Gastrocnemius medialis (tissue), 4 donors: ENCODE measurements at regions not wholly inside any gene's neighbourhood (a gene's known extent, or its start where the extent isn't known, plus 50 kb on each side); places are given as distances from the start of the nearest gene placed in this dataset.

Experiments used
- ATAC-seq, 2 donors: fragments of 150-250 bp; one replicate each; pipeline ENCODE4 v1.9.1; 2016
- DNase-seq, 2 donors: peaks; one replicate each; pipeline ENCODE4 v3.0.0-alpha.2; 2019
- H3K27ac ChIP-seq, 4 donors: fragments of 200-600 bp; sonication (generic); 1 replicate in 1 of 4; 2 replicates in 3 of 4; pipeline ENCODE4 v1.5.1; 2016 to 2018; ENCODE audit warnings: mild to moderate bottlenecking in 2 of 4, moderate library complexity in 1 of 4
- H3K27me3 ChIP-seq, 3 donors: fragments of 200-600 bp; sonication (generic) in 2 of 3; 1 replicate in 1 of 3; 2 replicates in 2 of 3; pipeline versions ENCODE4 v1.5.1 to v1.6.0; 2016 to 2019; ENCODE audit warnings: mild to moderate bottlenecking in 1 of 3, moderate library complexity in 1 of 3
- H3K36me3 ChIP-seq, 2 donors: fragments of 200-600 bp; sonication (generic) in 1 of 2; one replicate each; pipeline ENCODE4 v1.5.1; 2017 to 2018
- H3K4me1 ChIP-seq, 2 donors: fragments of 200-600 bp; sonication (generic) in 1 of 2; one replicate each; pipeline ENCODE4 v1.5.1; 2016 to 2017; ENCODE audit warnings: mild to moderate bottlenecking in 2 of 2
- H3K4me3 ChIP-seq, 4 donors: fragments of 200-600 bp; sonication (generic) in 3 of 4; 1 replicate in 1 of 4; 2 replicates in 3 of 4; pipeline ENCODE4 v1.5.1; 2016 to 2019; ENCODE audit warnings: mild to moderate bottlenecking in 2 of 4
- H3K9me3 ChIP-seq, 3 donors: fragments of 200-600 bp; sonication (generic) in 2 of 3; 1 replicate in 1 of 3; 2 replicates in 2 of 3; pipeline ENCODE4 v1.5.1; 2016 to 2019
- POLR2A ChIP-seq, 2 donors: fragments of 450-650 bp; IDR thresholded peaks; one replicate each; pipeline ENCODE4 v1.6.1; 2017; ENCODE audit warnings: antibody characterized with exemption in 2 of 2, mild to moderate bottlenecking in 2 of 2, moderate library complexity in 2 of 2
- in situ Hi-C, 4 donors: fragments of 200-750 bp; cut with MboI; loops; one replicate each; pipeline versions ENCODE4 v1.15.0 to v1.8.0; 2017; ENCODE audit warnings: low sequenced_read_pairs in 4 of 4
- intact Hi-C: fragments of 100-400 bp; cut with DNase I; formaldehyde crosslinking; loops from one replicate; pipeline ENCODE4 v1.15.1; 2023; ENCODE audit warnings: low total_unique reads
- TF ChIP-seq, protein P1 (sequence below), 5 experiments: fragments of 450-650 bp in 3 of 5; fragments of 200-600 bp in 2 of 5; sonication (generic) in 2 of 5; IDR thresholded peaks in 4 of 5; conservative IDR thresholded peaks in 1 of 5; 1 replicate in 4 of 5; 2 replicates in 1 of 5; pipeline ENCODE4 v1.5.1; 2016 to 2019; ENCODE audit warnings: antibody characterized with exemption in 5 of 5, mild to moderate bottlenecking in 3 of 5, moderate library complexity in 3 of 5

- no peaks in the 10 kb centered on the region for H3K36me3 ChIP-seq
- no peak overlapping the region for H3K4me3 ChIP-seq
- no peak for DNase-seq
- no peak overlapping the region for H3K27ac ChIP-seq
- intact Hi-C loops (no loop called here), in situ Hi-C loops (no loop called here)
- ATAC-seq, result no peak
- no peaks in the 10 kb centered on the region for H3K9me3 ChIP-seq
- H3K4me1 ChIP-seq, result peaks cover 9 to 14% of the 10 kb centered on the region in 2 donors
- H3K27me3 ChIP-seq, result no peaks in the 10 kb centered on the region
- TF ChIP-seq, protein P1, sequence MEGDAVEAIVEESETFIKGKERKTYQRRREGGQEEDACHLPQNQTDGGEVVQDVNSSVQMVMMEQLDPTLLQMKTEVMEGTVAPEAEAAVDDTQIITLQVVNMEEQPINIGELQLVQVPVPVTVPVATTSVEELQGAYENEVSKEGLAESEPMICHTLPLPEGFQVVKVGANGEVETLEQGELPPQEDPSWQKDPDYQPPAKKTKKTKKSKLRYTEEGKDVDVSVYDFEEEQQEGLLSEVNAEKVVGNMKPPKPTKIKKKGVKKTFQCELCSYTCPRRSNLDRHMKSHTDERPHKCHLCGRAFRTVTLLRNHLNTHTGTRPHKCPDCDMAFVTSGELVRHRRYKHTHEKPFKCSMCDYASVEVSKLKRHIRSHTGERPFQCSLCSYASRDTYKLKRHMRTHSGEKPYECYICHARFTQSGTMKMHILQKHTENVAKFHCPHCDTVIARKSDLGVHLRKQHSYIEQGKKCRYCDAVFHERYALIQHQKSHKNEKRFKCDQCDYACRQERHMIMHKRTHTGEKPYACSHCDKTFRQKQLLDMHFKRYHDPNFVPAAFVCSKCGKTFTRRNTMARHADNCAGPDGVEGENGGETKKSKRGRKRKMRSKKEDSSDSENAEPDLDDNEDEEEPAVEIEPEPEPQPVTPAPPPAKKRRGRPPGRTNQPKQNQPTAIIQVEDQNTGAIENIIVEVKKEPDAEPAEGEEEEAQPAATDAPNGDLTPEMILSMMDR (IDR thresholded peaks at IDR 0.05 in 4 of 5, conservative IDR thresholded peaks at IDR 0.05 in 1 of 5), result no peak
- no peak for TF ChIP-seq POLR2A (IDR thresholded peaks at IDR 0.05)
Measured at GRCh38 chr20:11156922-11157321, 483.1 kb upstream of the JAG1 start.

DNA sequence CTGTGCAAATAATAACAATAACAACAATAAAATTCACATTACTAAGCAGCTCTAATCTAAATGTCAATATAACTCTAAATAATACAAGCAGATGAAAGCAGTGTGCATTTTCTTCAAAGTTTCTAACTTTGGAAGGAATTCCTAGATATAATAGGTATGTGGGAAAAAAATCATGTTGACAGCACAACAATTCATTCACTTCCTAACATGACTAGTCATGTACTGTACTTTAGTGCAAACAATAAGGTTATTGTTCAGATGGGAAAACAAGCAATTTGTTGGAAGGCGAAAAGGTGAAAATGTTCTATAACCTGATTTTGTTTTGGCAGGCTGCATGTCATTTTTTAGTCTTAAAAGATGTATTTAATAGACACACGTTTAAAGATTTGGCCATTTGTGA, 484.3 kb upstream of the JAG1 start:
- H3K36me3 ChIP-seq, result no peaks in the 10 kb centered on the region
- TF ChIP-seq, protein P1 (IDR thresholded peaks at IDR 0.05 in 4 of 5, conservative IDR thresholded peaks at IDR 0.05 in 1 of 5), result no peak
- no peak for TF ChIP-seq POLR2A (IDR thresholded peaks at IDR 0.05)
- H3K27ac ChIP-seq, result peak overlapping the region in 1 of 4 donors; percentile 33
- in situ Hi-C loops, result no loop called here
- H3K27me3 ChIP-seq, result no peaks in the 10 kb centered on the region
- peaks cover 9 to 14% of the 10 kb centered on the region in 2 donors for H3K4me1 ChIP-seq
- H3K9me3 ChIP-seq, result no peaks in the 10 kb centered on the region
- intact Hi-C loops, result no loop called here
- DNase-seq (no peak), ATAC-seq (no peak)
- no peak overlapping the region for H3K4me3 ChIP-seq

DNA sequence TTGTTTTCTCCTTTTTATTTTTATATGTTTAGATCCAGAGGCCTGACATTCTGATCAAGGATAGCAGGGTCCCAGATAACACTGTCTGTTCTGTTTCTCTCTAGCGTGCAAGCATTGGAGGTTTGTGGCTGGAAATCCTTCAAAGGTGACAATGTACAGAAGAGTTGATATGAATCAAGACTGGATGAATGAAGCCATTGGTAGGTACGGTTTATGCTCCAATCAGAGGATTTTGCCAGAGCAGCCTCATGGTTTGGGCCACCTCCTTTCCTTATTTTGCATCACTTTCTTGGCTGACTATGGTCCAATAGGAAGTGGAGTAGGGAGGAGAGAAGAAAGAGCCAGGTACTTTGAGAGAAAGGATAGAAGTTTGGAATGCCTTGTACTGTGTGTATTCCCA, 484.8 kb upstream of the JAG1 start:
- no peak for DNase-seq
- intact Hi-C loops, result no loop called here
- Histone ChIP-seq H3K4me1 (peaks cover 9 to 14% of the 10 kb centered on the region in 2 donors), H3K36me3 (no peaks in the 10 kb centered on the region), H3K27ac (peak overlapping the region in 2 of 4 donors; percentile 33 to 43), H3K9me3 (no peaks in the 10 kb centered on the region), H3K27me3 (no peaks in the 10 kb centered on the region), H3K4me3 (no peak overlapping the region)
- in situ Hi-C loops, result no loop called here
- TF ChIP-seq POLR2A (IDR thresholded peaks at IDR 0.05), result no peak
- TF ChIP-seq, protein P1 (IDR thresholded peaks at IDR 0.05 in 4 of 5, conservative IDR thresholded peaks at IDR 0.05 in 1 of 5), result no peak
- no peak for ATAC-seq

GRCh38 chr20:11159728-11160127, 485.9 kb upstream of the JAG1 start:
- Histone ChIP-seq H3K4me1 (peaks cover 9 to 14% of the 10 kb centered on the region in 2 donors), H3K9me3 (no peaks in the 10 kb centered on the region), H3K4me3 (no peak overlapping the region), H3K27ac (peak overlapping the region in 3 of 4 donors; percentile 43 to 62 (median 53)), H3K36me3 (no peaks in the 10 kb centered on the region), H3K27me3 (no peaks in the 10 kb centered on the region)
- intact Hi-C loops (no loop called here), in situ Hi-C loops (no loop called here)
- ATAC-seq (peak; percentile 50 to 69), DNase-seq (no peak)
- TF ChIP-seq POLR2A (IDR thresholded peaks at IDR 0.05), result no peak
- TF ChIP-seq, protein P1 (IDR thresholded peaks at IDR 0.05 in 4 of 5, conservative IDR thresholded peaks at IDR 0.05 in 1 of 5), result no peak
